Mesodermal cell (in vitro differentiated cells): ENCODE measurements at regions not wholly inside any gene's neighbourhood (a gene's known extent, or its start where the extent isn't known, plus 50 kb on each side); places are given as distances from the start of the nearest gene placed in this dataset.

Experiments
- H3K27ac ChIP-seq: 2 replicates; pipeline ENCODE4 v1.7.0; 2013; ENCODE audit warnings: mild to moderate bottlenecking, low read depth, low read length, moderate library complexity; ENCODE audit not compliant: severe bottlenecking
- H3K36me3 ChIP-seq: 2 replicates; pipeline ENCODE4 v1.7.1; 2013; ENCODE audit warnings: mild to moderate bottlenecking, low read length, moderate library complexity; ENCODE audit not compliant: control insufficient read depth, insufficient read depth
- H3K4me1 ChIP-seq: one replicate; pipeline ENCODE4 v1.7.1; 2013; ENCODE audit warnings: mild to moderate bottlenecking, low read length; ENCODE audit not compliant: insufficient read depth, control insufficient read depth, poor library complexity, severe bottlenecking
- H3K4me3 ChIP-seq: 2 replicates; pipeline ENCODE4 v1.7.0; 2013; ENCODE audit warnings: low read length, control low read depth, mild to moderate bottlenecking; ENCODE audit not compliant: insufficient read depth, poor library complexity, severe bottlenecking; ENCODE audit errors: extremely low read depth
- H3K9me3 ChIP-seq: 2 replicates; pipeline ENCODE4 v1.7.1; 2013; ENCODE audit warnings: mild to moderate bottlenecking, low read length, moderate library complexity; ENCODE audit not compliant: control insufficient read depth
- WGBS, 2 experiments: methylation state at CpG; one replicate each; pipeline ENCODE4 v1.1.5; 2013; ENCODE audit warnings: missing lambda C conversion rate in 2 of 2; ENCODE audit not compliant: insufficient coverage in 2 of 2; 5-methylcytosine and 5-hydroxymethylcytosine counted together

DNA sequence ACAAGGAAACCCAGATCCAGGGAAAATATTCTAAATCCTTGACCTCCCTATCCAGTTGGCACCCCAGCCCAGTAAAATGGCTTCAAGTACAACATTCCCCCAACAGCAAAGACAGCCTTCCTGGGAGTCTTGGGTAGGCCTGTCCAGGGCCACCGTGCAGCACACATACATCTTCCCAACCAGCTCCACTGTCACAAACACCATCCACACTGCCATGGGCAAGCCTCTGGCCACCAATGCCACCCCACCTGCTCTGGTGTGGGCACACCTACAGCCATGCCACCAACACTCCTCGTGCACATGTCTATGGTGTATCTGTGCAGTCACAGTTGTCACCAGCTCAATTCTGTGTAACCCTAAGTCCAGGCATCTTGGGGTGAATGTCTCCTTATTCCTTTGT, 193.2 kb downstream of the DAD1 start:
- Histone ChIP-seq H3K4me1 (peaks cover 6% of the 10 kb centered on the region), H3K4me3 (no peak overlapping the region), H3K9me3 (no peaks in the 10 kb centered on the region), H3K36me3 (no peaks in the 10 kb centered on the region), H3K27ac (no peak overlapping the region)
- 67 to 77% methylated on average over 1 to 2 of the region's 2 CpGs for WGBS, 2 experiments

DNA sequence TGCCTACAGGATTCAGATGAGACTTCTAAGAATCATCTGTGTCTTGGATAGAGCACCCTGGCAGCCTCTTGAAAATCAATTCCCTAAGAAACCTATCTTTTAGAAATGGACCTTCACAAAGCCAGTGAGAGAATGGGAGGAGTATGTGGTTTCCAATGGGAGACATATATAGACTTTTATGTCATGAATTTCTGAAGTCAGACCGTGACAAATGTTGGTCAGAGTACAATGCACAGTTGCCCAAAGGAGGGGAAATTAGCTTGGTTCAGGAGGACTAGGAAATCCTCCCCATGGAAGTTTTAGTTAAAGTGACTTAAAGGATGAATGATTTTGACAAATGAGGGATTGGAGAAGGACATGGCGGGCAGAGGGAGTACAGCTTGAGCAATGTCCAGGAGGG, 194.4 kb downstream of the DAD1 start:
- H3K36me3 ChIP-seq = no peaks in the 10 kb centered on the region
- no peaks in the 10 kb centered on the region for H3K4me1 ChIP-seq
- H3K27ac ChIP-seq = no peak overlapping the region
- no peak overlapping the region for H3K4me3 ChIP-seq
- WGBS, 2 experiments = 88 to 100% methylated on average over 1 to 2 of the region's 2 CpGs
- H3K9me3 ChIP-seq = no peaks in the 10 kb centered on the region

DNA sequence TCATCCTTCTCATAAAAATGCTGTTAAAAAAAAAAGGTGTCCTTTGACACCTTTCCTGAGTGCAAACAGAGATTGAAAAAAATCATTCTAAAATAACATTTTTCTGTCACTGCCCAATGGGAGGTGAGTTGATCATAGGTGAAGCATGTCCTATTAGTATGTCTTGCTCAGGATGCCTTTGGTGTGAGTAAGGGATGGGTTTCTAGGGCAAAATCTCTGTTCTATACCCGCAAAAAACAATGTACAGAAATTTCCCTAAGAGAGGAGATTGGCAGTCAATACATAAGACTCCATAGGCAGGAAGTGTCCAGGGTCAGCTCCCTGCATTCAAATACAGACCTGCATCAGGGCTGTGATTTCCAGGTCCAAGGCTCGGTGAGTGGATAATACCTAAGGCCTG, 195.2 kb downstream of the DAD1 start:
- Histone ChIP-seq H3K27ac (no peak overlapping the region), H3K4me1 (peaks cover 4% of the 10 kb centered on the region), H3K36me3 (no peaks in the 10 kb centered on the region), H3K9me3 (no peaks in the 10 kb centered on the region), H3K4me3 (no peak overlapping the region)
- 83 to 85% methylated on average over 1 to 2 of the region's 2 CpGs for WGBS, 2 experiments

DNA sequence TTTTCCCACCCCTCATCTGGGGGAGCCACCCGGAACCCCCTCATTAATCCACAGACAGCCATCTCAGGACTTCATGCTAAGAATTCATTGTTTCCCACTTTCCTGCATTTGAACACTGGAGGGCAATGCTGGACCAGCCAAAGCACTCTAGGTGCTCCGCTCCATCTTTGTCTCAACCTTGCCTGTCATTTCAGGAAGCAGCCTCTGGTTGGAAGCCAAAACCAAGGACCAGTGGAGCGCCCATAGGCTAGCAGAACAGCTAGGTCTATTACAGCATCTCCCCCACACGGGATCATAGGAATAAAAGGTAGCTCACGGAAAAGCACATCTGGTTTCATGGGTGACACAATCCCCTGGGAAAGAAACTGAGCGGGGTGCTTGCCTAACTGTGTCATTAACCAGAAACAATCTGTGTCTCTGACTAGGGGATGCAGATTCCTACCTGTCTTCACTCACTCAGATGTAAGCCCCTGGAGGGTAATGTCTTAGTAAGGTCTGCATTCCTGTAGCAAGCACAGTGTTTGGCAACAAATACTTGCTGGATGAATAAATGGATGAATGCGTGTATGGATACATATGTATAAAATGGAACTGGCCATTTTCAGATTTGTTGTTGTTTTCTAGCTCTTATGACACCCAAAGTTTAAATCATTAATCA, 197.0 kb downstream of the DAD1 start:
- H3K27ac ChIP-seq = no peak overlapping the region
- H3K9me3 ChIP-seq = no peaks in the 10 kb centered on the region
- H3K4me3 ChIP-seq = no peak overlapping the region
- H3K36me3 ChIP-seq = no peaks in the 10 kb centered on the region
- WGBS, 2 experiments = 53 to 58% methylated on average over 4 to 6 of the region's 7 CpGs
- H3K4me1 ChIP-seq = peaks cover 5% of the 10 kb centered on the region

DNA sequence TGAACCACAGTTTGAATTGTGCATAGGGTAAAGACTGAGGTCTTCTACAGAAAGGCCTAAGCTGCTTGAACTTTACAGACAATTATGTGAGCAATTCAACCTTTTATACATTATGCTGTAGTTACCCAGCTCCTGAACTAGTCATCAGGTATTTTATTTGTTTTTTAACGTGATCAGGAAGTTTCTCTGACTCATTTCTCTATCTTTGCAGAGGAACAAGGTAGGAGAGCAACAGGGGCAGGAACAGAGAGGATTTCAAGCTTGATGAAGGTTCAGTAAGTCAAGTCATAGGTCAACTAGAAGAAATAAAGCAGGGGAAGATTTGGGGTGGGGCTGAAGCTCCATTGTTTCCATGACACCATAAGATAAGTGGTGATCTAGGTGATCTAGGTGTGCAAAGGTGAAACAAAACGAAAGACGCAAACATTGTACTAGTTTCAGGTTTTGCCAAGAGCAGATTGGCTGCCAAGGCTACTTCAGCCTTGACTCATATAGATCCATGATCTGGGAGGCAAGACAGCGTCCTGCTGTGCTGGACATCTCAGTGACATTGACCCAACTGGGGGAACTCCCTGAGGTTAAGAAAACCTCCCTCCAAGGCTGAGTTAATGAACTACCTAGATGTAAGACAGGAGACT, 198.1 kb downstream of the DAD1 start:
- Histone ChIP-seq H3K27ac (no peak overlapping the region), H3K4me3 (no peak overlapping the region), H3K9me3 (no peaks in the 10 kb centered on the region), H3K36me3 (no peaks in the 10 kb centered on the region), H3K4me1 (peaks cover 5% of the 10 kb centered on the region)
- 70 to 80% methylated on average over 2 of the region's 4 CpGs for WGBS, 2 experiments

DNA sequence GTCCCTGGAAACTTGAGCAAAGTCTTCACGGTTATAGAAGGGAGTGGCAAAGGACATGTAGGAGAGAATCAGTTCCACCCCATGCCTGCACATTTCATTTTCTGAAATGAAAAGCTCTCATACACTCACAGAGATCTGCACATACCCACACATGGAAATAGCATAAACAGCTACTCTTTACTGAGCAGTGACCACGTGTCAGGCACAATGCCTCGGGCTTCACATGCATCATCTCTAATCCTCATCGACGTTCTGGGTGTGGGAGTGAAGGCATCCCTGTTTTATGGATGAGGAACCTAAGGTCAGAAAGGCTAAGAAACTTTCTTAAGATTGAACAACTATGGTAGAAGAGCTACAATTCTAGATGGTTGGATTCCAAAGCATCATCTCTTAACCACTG, 198.8 kb downstream of the DAD1 start:
- no peaks in the 10 kb centered on the region for H3K36me3 ChIP-seq

DNA sequence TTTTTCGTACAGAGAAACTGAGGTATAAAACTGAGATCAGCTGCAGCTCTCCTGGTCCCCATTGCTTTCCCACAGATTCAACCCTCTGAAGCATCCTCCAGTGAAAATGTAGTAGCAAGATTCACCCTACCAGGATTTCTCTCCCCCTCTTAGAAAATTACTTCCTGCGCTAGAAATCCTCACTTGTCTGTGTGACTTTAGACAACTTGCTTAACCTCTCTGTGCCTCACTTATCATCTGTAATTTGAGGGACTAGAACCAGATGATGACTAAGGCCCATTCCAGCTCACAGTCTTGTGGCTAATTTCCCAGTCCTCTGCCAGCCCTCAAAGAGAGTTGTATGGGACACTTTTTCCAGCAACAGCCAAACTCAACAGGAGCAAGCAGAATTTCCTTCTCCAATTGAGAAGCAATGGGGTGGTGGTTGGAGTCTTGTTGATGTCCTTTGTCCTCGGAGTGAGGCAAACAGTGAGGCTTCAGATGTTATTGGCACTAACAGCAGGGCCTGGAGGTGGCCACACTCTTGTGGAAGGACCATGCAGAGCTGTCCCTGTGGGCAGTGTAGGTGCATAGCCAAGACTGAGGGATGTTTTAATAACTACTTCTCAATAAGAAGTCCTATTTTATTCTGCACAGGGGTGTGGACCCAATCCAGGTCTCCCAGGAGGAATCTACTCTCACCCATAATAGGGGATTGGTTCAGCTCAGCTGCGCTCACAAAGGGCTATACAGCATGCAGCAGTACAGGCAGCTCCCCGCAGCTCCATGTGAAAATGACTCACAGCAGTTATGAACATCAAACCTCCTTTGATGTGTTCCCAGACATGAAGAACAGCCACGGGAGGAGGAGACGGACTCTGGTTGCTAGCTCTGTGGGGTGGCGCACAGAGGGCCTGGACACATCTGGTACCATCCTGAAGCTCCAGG, 200.1 kb downstream of the DAD1 start:
- Histone ChIP-seq H3K27ac (peak overlapping the region; percentile 33), H3K4me1 (peaks cover 5% of the 10 kb centered on the region), H3K4me3 (no peak overlapping the region), H3K36me3 (no peaks in the 10 kb centered on the region), H3K9me3 (no peaks in the 10 kb centered on the region)
- 87 to 90% methylated on average over 6 of the region's 8 CpGs for WGBS, 2 experiments

More for the DNA sequence above, 198.8 kb downstream of the DAD1 start:
- WGBS, 2 experiments = 90% methylated on average over 2 of the region's 5 CpGs; no CpG with 5 or more reads in 1 of the 2 experiments
- Histone ChIP-seq H3K9me3 (no peaks in the 10 kb centered on the region), H3K27ac (no peak overlapping the region), H3K4me1 (peaks cover 5% of the 10 kb centered on the region), H3K4me3 (no peak overlapping the region)

DNA sequence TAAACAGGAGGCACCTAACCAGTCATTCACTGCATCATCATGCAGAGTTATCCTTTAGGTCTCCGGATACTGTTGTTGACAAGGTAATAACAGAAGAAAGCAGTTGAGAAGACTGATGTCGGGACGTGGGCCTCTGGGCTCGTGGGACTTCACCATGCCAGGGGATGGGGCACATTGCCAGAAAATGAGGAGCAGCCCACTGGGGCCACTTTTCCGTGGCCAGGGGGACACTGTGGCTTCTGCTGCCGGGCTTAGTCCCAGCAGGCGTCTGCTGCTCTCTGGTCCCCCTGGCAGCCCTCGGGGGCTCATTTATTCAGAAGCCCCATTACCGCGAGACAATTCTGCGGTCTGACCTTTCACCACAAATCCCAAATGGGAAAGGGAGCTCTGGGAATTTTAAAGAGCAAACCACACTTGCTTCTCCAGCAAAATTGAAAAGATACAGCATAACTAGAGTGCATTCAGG, 201.2 kb downstream of the DAD1 start:
- H3K4me3 ChIP-seq = no peak overlapping the region
- H3K36me3 ChIP-seq = no peaks in the 10 kb centered on the region
- H3K4me1 ChIP-seq = peaks cover 5% of the 10 kb centered on the region
- no peak overlapping the region for H3K27ac ChIP-seq
- WGBS, 2 experiments = 81 to 95% methylated on average over 10 of the region's 11 CpGs
- no peaks in the 10 kb centered on the region for H3K9me3 ChIP-seq

DNA sequence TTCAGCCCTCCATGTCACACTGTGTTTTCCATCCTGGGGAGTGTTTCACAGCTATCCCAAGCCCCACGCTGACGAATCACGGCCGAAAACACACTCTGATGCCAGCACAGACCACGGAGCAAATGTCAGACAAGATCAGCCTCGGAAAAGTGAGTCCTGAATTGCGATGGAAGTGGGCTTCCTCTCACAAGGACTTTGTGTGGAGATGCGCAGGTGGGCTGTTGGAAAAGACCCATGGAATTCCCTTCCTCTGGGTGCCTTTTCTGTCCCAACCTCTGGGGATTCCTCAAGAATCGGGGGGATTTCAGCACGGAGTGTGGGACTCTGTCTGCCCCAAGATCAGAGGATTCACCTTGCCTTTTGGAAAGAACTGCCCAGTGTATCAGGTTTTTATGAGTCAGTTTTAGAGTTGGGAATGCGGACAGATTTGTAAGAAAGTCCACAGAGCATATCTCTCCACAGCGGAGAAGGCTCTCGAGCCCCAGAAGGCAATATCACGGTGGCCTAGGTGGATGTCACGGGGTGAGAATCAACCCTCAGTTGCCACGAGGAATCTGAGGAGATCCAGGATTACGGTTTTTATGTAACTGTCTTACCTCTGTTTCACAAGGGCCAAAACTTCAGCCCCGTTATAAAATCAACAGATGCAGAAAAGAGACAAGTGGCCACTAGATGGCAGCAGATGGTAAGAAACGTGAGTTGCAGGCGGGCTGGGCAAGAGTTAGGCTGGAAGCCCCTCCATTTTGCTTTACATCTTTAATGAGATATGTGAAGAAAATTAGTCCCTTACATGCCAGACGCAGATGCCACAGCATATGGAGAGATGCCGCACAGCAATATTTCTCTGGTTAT, 201.9 kb downstream of the DAD1 start:
- 60 to 69% methylated on average over 15 to 19 of the region's 22 CpGs for WGBS, 2 experiments
- no peaks in the 10 kb centered on the region for H3K9me3 ChIP-seq
- H3K36me3 ChIP-seq = no peaks in the 10 kb centered on the region
- no peak overlapping the region for H3K27ac ChIP-seq
- H3K4me3 ChIP-seq = no peak overlapping the region
- peaks cover 5% of the 10 kb centered on the region for H3K4me1 ChIP-seq

DNA sequence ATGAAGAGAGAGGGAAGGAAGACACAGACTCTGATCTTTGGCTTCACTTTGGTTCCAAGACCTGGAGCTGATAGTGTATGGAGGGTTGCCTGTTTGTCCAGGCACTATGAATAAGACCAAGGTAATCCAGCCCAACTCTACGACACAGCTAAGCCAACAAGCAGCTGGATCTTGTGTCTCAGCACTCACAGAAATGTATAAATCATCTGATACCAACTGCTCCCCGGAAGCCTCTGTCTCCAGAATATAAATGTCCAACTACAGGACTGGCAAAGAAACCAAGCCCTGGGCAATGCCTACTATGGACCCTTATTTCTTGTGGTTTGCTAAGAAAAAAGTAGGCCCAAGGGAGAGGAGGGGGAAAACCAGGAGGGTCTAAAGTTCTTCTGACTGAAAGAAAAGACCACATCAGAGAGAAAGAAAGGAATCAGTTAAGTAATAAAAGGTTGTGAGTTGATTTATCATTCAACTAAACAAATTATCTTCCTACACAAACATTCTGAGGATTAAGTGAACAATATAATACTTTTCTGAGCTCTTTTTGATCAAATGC, 204.0 kb downstream of the DAD1 start:
- H3K9me3 ChIP-seq = no peaks in the 10 kb centered on the region
- H3K36me3 ChIP-seq = no peaks in the 10 kb centered on the region
- peaks cover 5% of the 10 kb centered on the region for H3K4me1 ChIP-seq
- H3K27ac ChIP-seq = no peak overlapping the region
- WGBS, 2 experiments = 100% methylated on average over 2 of the region's 2 CpGs; no CpG with 5 or more reads in 1 of the 2 experiments
- no peak overlapping the region for H3K4me3 ChIP-seq
